T-cell (primary cell): ENCODE measurements at regions not wholly inside any gene's neighbourhood (a gene's known extent, or its start where the extent isn't known, plus 50 kb on each side); places are given as distances from the start of the nearest gene placed in this dataset.
"Not testable (repeated sequence)": the region's sequence is repeated elsewhere in the genome, so short reads cannot be mapped to it uniquely, and the experiment has no call there.

ENCODE experiments used
- ATAC-seq, 4 experiments: fragments of 200-7000 bp in 3 of 4; fragments of 150-1000 bp in 1 of 4; cut with Tn5 transposase; replicated peaks in 1 of 4; 1 replicate in 3 of 4; 2 replicates in 1 of 4; pipeline ENCODE4 v1.10.0; 2021; ENCODE audit warnings: moderate library complexity in 3 of 4, mild to moderate bottlenecking in 2 of 4, moderate number of reproducible peaks in 1 of 4
- CTCF ChIA-PET, 2 donors: fragments of 300-600 bp; sonication (Branson Sonifier 250); formaldehyde crosslinking; loops; one replicate each; lab custom pipeline; 2022; ENCODE audit warnings: antibody characterized with exemption in 2 of 2; lab: Charles Lee
- POLR2A ChIA-PET, 2 donors: fragments of 300-600 bp; sonication (Branson Sonifier 250); formaldehyde crosslinking; loops; one replicate each; lab custom pipeline; 2022; ENCODE audit warnings: antibody characterized with exemption in 2 of 2; lab: Charles Lee
- DNase-seq, 35 experiments: peaks; one replicate each; pipeline versions ENCODE4 v3.0.0 to v3.0.0-alpha.2; 2013 to 2023
- H3K27ac ChIP-seq: one replicate; pipeline ENCODE4 v1.5.1; 2013; ENCODE audit warnings: low read length
- H3K27me3 ChIP-seq, 2 experiments: replicated peaks in 1 of 2; 1 replicate in 1 of 2; 2 replicates in 1 of 2; pipeline versions ENCODE4 v1.6.1 to v1.7.0; 2013; ENCODE audit warnings: low read length in 1 of 2, mixed read lengths in 1 of 2; ENCODE audit not compliant: control insufficient read depth in 2 of 2, insufficient read depth in 2 of 2; ENCODE audit errors: extremely low read depth in 1 of 2
- H3K36me3 ChIP-seq, 2 donors: 1 replicate in 1 of 2; 2 replicates in 1 of 2; pipeline versions ENCODE4 v1.6.1 to v1.7.0; 2013; ENCODE audit warnings: low read length in 1 of 2; ENCODE audit not compliant: control insufficient read depth in 2 of 2, insufficient read depth in 1 of 2; ENCODE audit errors: extremely low read depth in 1 of 2
- H3K4me1 ChIP-seq, 2 experiments: 1 replicate in 1 of 2; 2 replicates in 1 of 2; pipeline versions ENCODE4 v1.6.1 to v1.7.0; 2013; ENCODE audit warnings: low read length in 2 of 2, mixed read lengths in 1 of 2; ENCODE audit not compliant: insufficient read depth in 2 of 2, control insufficient read depth in 1 of 2; ENCODE audit errors: extremely low read depth in 1 of 2
- H3K4me3 ChIP-seq, 2 donors: 1 replicate in 1 of 2; 2 replicates in 1 of 2; pipeline versions ENCODE4 v1.5.1 to v1.7.0; 2013; ENCODE audit warnings: mild to moderate bottlenecking in 2 of 2, low read length in 1 of 2, moderate library complexity in 1 of 2; ENCODE audit not compliant: control insufficient read depth in 1 of 2; ENCODE audit errors: extremely low read depth in 1 of 2
- H3K9me3 ChIP-seq: 2 replicates; pipeline ENCODE4 v1.7.0; 2013
- H3K27ac Mint-ChIP-seq, 2 donors: one replicate each; pipeline ENCODE4 v1.8.0; 2020 to 2021; ENCODE audit warnings: mild to moderate bottlenecking in 2 of 2, mixed read lengths in 2 of 2
- H3K27me3 Mint-ChIP-seq, 2 donors: one replicate each; pipeline ENCODE4 v1.8.0; 2021 to 2022; ENCODE audit warnings: mixed read lengths in 2 of 2
- H3K36me3 Mint-ChIP-seq: one replicate; pipeline ENCODE4 v1.8.0; 2021; ENCODE audit warnings: mixed read lengths
- H3K4me1 Mint-ChIP-seq, 3 donors: one replicate each; pipeline ENCODE4 v1.8.0; 2020 to 2022; ENCODE audit warnings: mixed read lengths in 3 of 3, mild to moderate bottlenecking in 1 of 3
- H3K4me3 Mint-ChIP-seq, 3 donors: one replicate each; pipeline ENCODE4 v1.8.0; 2020 to 2022; ENCODE audit warnings: mild to moderate bottlenecking in 3 of 3, mixed read lengths in 3 of 3, moderate library complexity in 3 of 3
- H3K9me3 Mint-ChIP-seq, 3 donors: one replicate each; pipeline ENCODE4 v1.8.0; 2020 to 2022; ENCODE audit warnings: mixed read lengths in 3 of 3
- WGBS: methylation state at CpG from one replicate; pipeline ENCODE4 v1.1.5; 2013; ENCODE audit warnings: missing lambda C conversion rate; ENCODE audit not compliant: insufficient coverage; 5-methylcytosine and 5-hydroxymethylcytosine counted together

DNA sequence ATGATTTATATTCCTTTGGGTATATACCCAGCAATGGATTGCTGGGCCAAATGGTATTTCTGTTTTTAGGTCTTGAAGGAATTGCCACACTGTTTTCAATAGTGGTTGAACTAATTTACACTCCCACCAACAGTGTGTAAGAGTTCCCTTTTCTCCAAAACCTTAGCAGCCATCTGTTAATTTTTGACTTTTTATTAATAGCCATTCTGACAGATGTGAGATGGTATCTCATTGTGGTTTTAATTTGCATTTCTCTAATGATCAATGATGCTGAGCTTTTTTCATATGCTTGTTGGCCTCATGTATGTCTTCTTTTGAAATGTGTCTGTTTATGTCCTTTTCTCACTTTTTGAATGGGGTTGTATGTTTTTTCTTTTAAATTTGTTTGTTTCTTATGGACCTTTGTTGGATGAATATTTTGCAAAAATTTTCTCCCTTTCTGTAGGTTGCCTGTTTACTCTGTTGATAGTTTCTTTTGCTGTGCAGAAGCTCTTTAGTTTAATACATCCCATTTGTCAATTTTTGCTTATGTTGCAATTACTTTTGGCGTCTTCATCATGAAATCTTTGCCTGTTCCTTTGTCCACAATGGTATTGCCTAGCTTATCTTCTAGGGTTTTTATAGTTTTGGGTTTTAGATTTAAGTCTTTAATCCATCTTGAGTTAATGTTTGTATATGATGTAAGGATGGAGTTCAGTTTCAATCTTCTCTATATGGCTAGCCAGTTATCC, 119.7 kb upstream of the XIRP2 start:
- no peak for ATAC-seq
- no peaks in the 10 kb centered on the region for H3K4me1 ChIP-seq
- H3K9me3 ChIP-seq = no peaks in the 10 kb centered on the region
- H3K27me3 ChIP-seq = no peaks in the 10 kb centered on the region
- H3K9me3 Mint-ChIP-seq = peaks cover 0 to 13% (median 0%) of the 10 kb centered on the region in 3 donors
- CTCF ChIA-PET = no interaction called here
- no peak overlapping the region for H3K4me3 ChIP-seq
- peaks cover 0 to 11% (median 0%) of the 10 kb centered on the region in 3 donors for H3K4me1 Mint-ChIP-seq
- no peak overlapping the region for H3K27ac ChIP-seq
- H3K4me3 Mint-ChIP-seq = no peak overlapping the region
- no peaks in the 10 kb centered on the region for H3K36me3 Mint-ChIP-seq
- H3K27me3 Mint-ChIP-seq = no peaks in the 10 kb centered on the region
- POLR2A ChIA-PET = no interaction called here
- H3K36me3 ChIP-seq = no peaks in the 10 kb centered on the region
- DNase-seq = no peak
- H3K27ac Mint-ChIP-seq = no peak overlapping the region
- WGBS = no CpG with 5 or more reads among the region's 1 CpG

- H3K27me3 ChIP-seq, H3K27ac Mint-ChIP-seq, POLR2A ChIA-PET, ATAC-seq, H3K9me3 ChIP-seq, H3K36me3 ChIP-seq, H3K27ac ChIP-seq, H3K4me3 ChIP-seq, H3K4me1 ChIP-seq, H3K36me3 Mint-ChIP-seq, DNase-seq, CTCF ChIA-PET, H3K27me3 Mint-ChIP-seq, H3K4me3 Mint-ChIP-seq: not testable (repeated sequence)
- WGBS = 91% methylated on average over 11 of the region's 13 CpGs
- peaks cover 0 to 13% (median 0%) of the 10 kb centered on the region in 3 donors for H3K9me3 Mint-ChIP-seq
- H3K4me1 Mint-ChIP-seq = peaks cover 0 to 11% (median 0%) of the 10 kb centered on the region in 3 donors
Observed at GRCh38 chr2:166766769-166767322, 121.4 kb upstream of the XIRP2 start.

- CTCF ChIA-PET = no interaction called here
- DNase-seq (no peak), ATAC-seq (no peak)
- Mint-ChIP-seq H3K27ac (no peak overlapping the region), H3K4me3 (no peak overlapping the region), H3K36me3 (no peaks in the 10 kb centered on the region), H3K9me3 (peaks cover 0 to 13% (median 0%) of the 10 kb centered on the region in 3 donors), H3K4me1 (peaks cover 0 to 11% (median 0%) of the 10 kb centered on the region in 3 donors), H3K27me3 (no peaks in the 10 kb centered on the region)
- H3K27ac ChIP-seq = no peak overlapping the region
- no peaks in the 10 kb centered on the region for H3K9me3 ChIP-seq
- H3K27me3 ChIP-seq = no peaks in the 10 kb centered on the region
- no peaks in the 10 kb centered on the region for H3K4me1 ChIP-seq
- no peak overlapping the region for H3K4me3 ChIP-seq
- 70% methylated on average over 1 of the region's 6 CpGs for WGBS
- POLR2A ChIA-PET = no interaction called here
- H3K36me3 ChIP-seq = no peaks in the 10 kb centered on the region
Observed at GRCh38 chr2:166766220-166766619, 122.1 kb upstream of the XIRP2 start.

- Histone ChIP-seq H3K27ac (no peak overlapping the region), H3K27me3 (no peaks in the 10 kb centered on the region), H3K4me1 (no peaks in the 10 kb centered on the region), H3K9me3 (no peaks in the 10 kb centered on the region), H3K4me3 (no peak overlapping the region), H3K36me3 (no peaks in the 10 kb centered on the region)
- Mint-ChIP-seq H3K4me3 (no peak overlapping the region), H3K27me3 (no peaks in the 10 kb centered on the region), H3K36me3 (no peaks in the 10 kb centered on the region), H3K4me1 (peaks cover 0 to 5% (median 0%) of the 10 kb centered on the region in 3 donors), H3K27ac (no peak overlapping the region), H3K9me3 (peaks cover 0 to 13% (median 0%) of the 10 kb centered on the region in 3 donors)
- POLR2A ChIA-PET = no interaction called here
- 20% methylated on average over 1 of the region's 1 CpG for WGBS
- ATAC-seq (no peak), DNase-seq (no peak)
- CTCF ChIA-PET = no interaction called here
Observed at GRCh38 chr2:166765141-166765540, 123.1 kb upstream of the XIRP2 start.

DNA sequence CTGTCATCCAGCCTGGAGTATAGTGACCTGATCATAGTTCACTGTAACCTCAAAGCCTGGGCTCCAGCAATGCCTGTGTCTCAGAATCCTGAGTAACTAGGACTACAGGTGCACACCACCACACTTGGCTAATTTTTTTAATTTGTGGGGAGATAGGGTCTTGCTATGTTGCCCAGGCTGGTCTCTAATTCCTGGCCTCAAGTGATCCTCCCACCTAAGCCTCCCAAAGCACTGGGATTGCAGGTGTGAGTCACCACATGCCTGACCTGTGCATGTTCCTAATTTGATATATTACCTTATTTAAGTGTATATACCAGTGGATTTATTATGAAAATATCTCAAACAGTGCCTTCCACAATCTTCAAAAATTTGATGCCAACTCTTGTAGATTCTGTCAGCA, 123.6 kb upstream of the XIRP2 start:
- DNase-seq (no peak), ATAC-seq (no peak)
- Histone ChIP-seq H3K27ac (no peak overlapping the region), H3K4me3 (no peak overlapping the region), H3K27me3 (no peaks in the 10 kb centered on the region), H3K9me3 (no peaks in the 10 kb centered on the region), H3K4me1 (no peaks in the 10 kb centered on the region), H3K36me3 (no peaks in the 10 kb centered on the region)
- no peak overlapping the region for H3K27ac Mint-ChIP-seq
- peaks cover 0 to 5% (median 0%) of the 10 kb centered on the region in 3 donors for H3K4me1 Mint-ChIP-seq
- H3K27me3 Mint-ChIP-seq = no peaks in the 10 kb centered on the region
- H3K4me3 Mint-ChIP-seq = no peak overlapping the region
- ChIA-PET POLR2A (no interaction called here), CTCF (no interaction called here)
- H3K9me3 Mint-ChIP-seq = peaks cover 0 to 11% (median 0%) of the 10 kb centered on the region in 3 donors
- no peaks in the 10 kb centered on the region for H3K36me3 Mint-ChIP-seq

DNA sequence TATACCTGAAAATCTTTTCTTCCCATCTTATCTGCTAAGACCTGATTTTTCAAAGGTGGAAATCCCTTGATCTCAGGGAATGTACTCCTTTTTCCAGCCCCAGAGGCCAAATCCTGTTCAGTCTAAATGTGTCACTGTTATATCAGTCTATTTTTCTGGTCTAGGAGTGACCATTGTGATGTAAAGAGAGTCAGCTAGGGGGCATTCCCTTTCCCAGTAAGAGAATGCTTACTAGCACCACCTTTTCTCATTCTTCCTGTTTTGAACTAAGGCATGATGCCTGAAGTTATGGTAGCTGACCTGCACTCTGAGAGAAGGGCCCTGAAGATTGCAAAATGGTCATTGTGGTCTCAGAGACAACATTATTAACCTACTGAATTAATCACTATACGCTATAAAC, 124.1 kb upstream of the XIRP2 start:
- Mint-ChIP-seq H3K27me3 (no peaks in the 10 kb centered on the region), H3K4me3 (no peak overlapping the region), H3K27ac (no peak overlapping the region), H3K36me3 (no peaks in the 10 kb centered on the region), H3K9me3 (peaks cover 0 to 6% (median 0%) of the 10 kb centered on the region in 3 donors), H3K4me1 (peaks cover 0 to 5% (median 0%) of the 10 kb centered on the region in 3 donors)
- Histone ChIP-seq H3K36me3 (no peaks in the 10 kb centered on the region), H3K27ac (no peak overlapping the region), H3K9me3 (no peaks in the 10 kb centered on the region), H3K4me3 (no peak overlapping the region), H3K27me3 (no peaks in the 10 kb centered on the region), H3K4me1 (no peaks in the 10 kb centered on the region)
- whole genome bisulfite sequencing = no CpG with 5 or more reads among the region's 1 CpG
- POLR2A ChIA-PET = no interaction called here
- CTCF ChIA-PET = no interaction called here
- DNase-seq (no peak), ATAC-seq (no peak)
